HepG2 (cell line): ENCODE measurements at regions not wholly inside any gene's neighbourhood (a gene's known extent, or its start where the extent isn't known, plus 50 kb on each side); places are given as distances from the start of the nearest gene placed in this dataset.

ENCODE experiments used
- ATAC-seq: fragments of 200-7000 bp; cut with Tn5 transposase; 3 replicates; pipeline ENCODE4 v1.9.1; 2020; ENCODE audit warnings: mild to moderate bottlenecking, moderate library complexity
- BruUV-seq: library from RNA; stranded (reverse); fragments of 400-500 nt; replicated peaks from 2 replicates; lab custom pipeline; 2021; lab: Mats Ljungman, UMichigan
- CTCF ChIA-PET: fragments of 300-600 bp; formaldehyde crosslinking; extraction: SDS; loops from one replicate; lab custom pipeline; 2021; ENCODE audit warnings: low total read pairs, inconsistent platforms, low intra/inter-chr PET ratio; lab: Yijun Ruan, JAX
- POLR2A ChIA-PET: fragments of 350-600 bp; sonication (Branson Sonifier 250); formaldehyde crosslinking; loops from one replicate; lab custom pipeline; 2020; ENCODE audit warnings: antibody characterized with exemption, inconsistent platforms; lab: Yijun Ruan, JAX
- DNase-seq: peaks from one replicate; pipeline ENCODE4 v3.0.0-alpha.2; 2015; ENCODE audit warnings: low spot score
- FAIRE-seq: peaks from 3 replicates; lab custom pipeline; 2011; peaks lifted over from hg19 to GRCh38; lab: Jason Lieb, UNC
- H2AFZ ChIP-seq: one replicate; pipeline ENCODE4 v1.6.1; 2011; ENCODE audit warnings: low read length, inconsistent platforms
- H3K27ac ChIP-seq: fragments of 300-600 bp; 3 replicates; pipeline ENCODE4 v1.8.0; 2011; ENCODE audit warnings: mixed run types, mild to moderate bottlenecking, mixed read lengths, low read length, inconsistent platforms; ENCODE audit not compliant: insufficient read depth; ENCODE audit errors: extremely low read length
- H3K27me3 ChIP-seq, 2 experiments: fragments of 200-600 bp in 1 of 2; 2 replicates in 1 of 2; 3 replicates in 1 of 2; pipeline versions ENCODE4 v1.6.0 to v1.8.0; 2011; ENCODE audit warnings: low read length in 2 of 2, mild to moderate bottlenecking in 2 of 2, moderate library complexity in 2 of 2, inconsistent platforms in 1 of 2; ENCODE audit not compliant: insufficient read depth in 2 of 2, control insufficient read depth in 1 of 2
- H3K36me3 ChIP-seq, 2 experiments: fragments of 200-600 bp in 1 of 2; replicated peaks in 1 of 2; 2 replicates in 1 of 2; 3 replicates in 1 of 2; pipeline versions ENCODE4 v1.5.1 to v1.8.0; 2011; ENCODE audit warnings: low read length in 2 of 2, inconsistent platforms in 1 of 2; ENCODE audit not compliant: insufficient read depth in 2 of 2, control insufficient read depth in 1 of 2
- H3K4me1 ChIP-seq: 2 replicates; pipeline ENCODE4 v1.5.1; 2012; ENCODE audit warnings: low read length, inconsistent platforms; ENCODE audit not compliant: insufficient read depth
- H3K4me2 ChIP-seq: 2 replicates; pipeline ENCODE4 v1.6.0; 2011; ENCODE audit warnings: low read depth, low read length, inconsistent platforms
- H3K4me3 ChIP-seq, 3 experiments: fragments of 200-600 bp in 1 of 3; sonication (generic), shearing (Covaris generic) in 1 of 3; replicated peaks in 1 of 3; 2 replicates each; pipeline ENCODE4 v1.5.1; 2011 to 2016; ENCODE audit warnings: low read length in 3 of 3, inconsistent platforms in 2 of 3, low read depth in 2 of 3, mild to moderate bottlenecking in 2 of 3, control low read depth in 1 of 3, mixed read lengths in 1 of 3; ENCODE audit not compliant: insufficient read depth in 1 of 3
- H3K79me2 ChIP-seq: one replicate; pipeline ENCODE4 v1.6.1; 2011; ENCODE audit warnings: low read length, inconsistent platforms; ENCODE audit not compliant: insufficient read depth
- H3K9ac ChIP-seq: 2 replicates; pipeline ENCODE4 v1.6.0; 2011; ENCODE audit warnings: mild to moderate bottlenecking, low read depth, low read length, inconsistent platforms; ENCODE audit not compliant: insufficient read depth
- H3K9me3 ChIP-seq: 2 replicates; pipeline ENCODE4 v1.5.1; 2012; ENCODE audit warnings: mild to moderate bottlenecking, low read length
- H4K20me1 ChIP-seq: 2 replicates; pipeline ENCODE4 v1.6.0; 2011; ENCODE audit warnings: inconsistent platforms, mild to moderate bottlenecking, low read length, moderate library complexity; ENCODE audit not compliant: insufficient read depth
- MED13 ChIP-seq: sonication (generic); formaldehyde crosslinking; IDR thresholded peaks from 2 replicates; pipeline ENCODE4 v1.5.0; 2020; ENCODE audit warnings: missing genetic modification reagents
- PRPF4 ChIP-seq: fragments of 200-400 bp; formaldehyde crosslinking; IDR thresholded peaks from 2 replicates; pipeline ENCODE4 v1.6.1; 2016; ENCODE audit warnings: low read length, low read depth; ENCODE audit not compliant: poor library complexity, severe bottlenecking
- ZNF644 ChIP-seq: IDR thresholded peaks from 2 replicates; pipeline ENCODE4 v1.6.1; 2016; ENCODE audit warnings: low read depth
- WGBS: methylation state at CpG from one replicate; pipeline ENCODE4 v1.1.6; 2017; ENCODE audit warnings: low lambda C conversion rate; 5-methylcytosine and 5-hydroxymethylcytosine counted together
- in situ Hi-C: cut with HindIII; loops from 2 replicates; pipeline ENCODE4 v1.10.0; 2017; ENCODE audit warnings: low pct_unique_long_range_greater_than_20kb; ENCODE audit not compliant: extremely low pct_ligation_motif_present
- intact Hi-C: fragments of 100-400 bp; cut with micrococcal nuclease; formaldehyde crosslinking; loops from one replicate; pipeline ENCODE4 v1.10.0; 2022; ENCODE audit not compliant: unreplicated experiment
- TF ChIP-seq, protein P1 (sequence below): sonication (generic); formaldehyde crosslinking; IDR thresholded peaks from 2 replicates; pipeline ENCODE4 v1.4.0; 2020; ENCODE audit warnings: missing genetic modification reagents, borderline replicate concordance

DNA sequence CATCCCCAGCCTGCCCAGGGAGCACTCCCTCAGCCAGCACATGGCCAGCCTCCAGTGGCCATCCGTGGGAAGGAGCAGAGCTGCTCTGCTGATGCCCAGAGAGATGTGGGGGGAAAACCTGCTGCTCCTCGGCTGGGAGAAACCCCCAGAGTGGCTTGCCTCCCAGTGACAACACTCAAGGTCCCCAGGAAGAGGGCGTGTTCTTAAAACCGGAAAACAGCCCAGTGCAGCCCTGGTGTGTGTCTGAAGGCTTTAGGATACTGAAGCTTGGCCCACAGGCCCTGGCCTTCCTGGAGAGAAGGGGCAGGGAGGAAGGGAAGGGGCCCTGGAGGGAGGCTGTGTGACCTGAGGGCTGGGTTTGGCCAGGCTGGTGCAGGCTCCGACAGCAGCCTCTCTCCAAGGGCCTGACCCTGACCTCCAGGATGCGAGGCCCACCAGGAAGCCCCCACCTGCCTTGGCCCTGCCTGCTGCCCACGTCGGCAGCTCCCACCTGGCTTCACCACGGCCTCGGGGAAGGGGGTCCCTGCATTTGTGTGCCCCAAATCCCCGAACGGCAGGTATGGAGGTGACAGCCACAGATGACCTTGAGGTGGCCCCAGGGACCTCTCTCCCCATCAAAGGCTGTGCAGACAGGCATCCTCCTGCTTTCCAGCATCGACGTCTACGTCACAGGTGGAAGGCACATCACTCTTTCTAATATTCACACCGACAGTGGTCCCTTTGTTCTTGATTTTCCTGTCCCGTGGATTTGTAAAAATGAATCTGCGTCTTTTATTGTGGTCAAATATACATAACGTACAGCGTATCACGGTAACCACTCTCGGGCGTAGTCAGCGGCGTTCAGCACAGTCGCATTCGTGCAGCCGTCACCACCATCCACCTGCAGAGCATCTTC, 190.0 kb upstream of the C14orf180 start:
- FAIRE-seq (no peak), ATAC-seq (no peak), DNase-seq (no peak)
- BruUV-seq = no TSS peak
- in situ Hi-C loops (no loop called here), intact Hi-C loops (no loop called here)
- POLR2A ChIA-PET = no interaction called here
- Histone ChIP-seq H3K27ac (no peak overlapping the region), H3K27me3 (peaks cover 20 to 92% of the 10 kb centered on the region in 2 experiments), H3K4me2 (no peak overlapping the region), H3K4me1 (no peaks in the 10 kb centered on the region), H3K9me3 (no peaks in the 10 kb centered on the region), H3K79me2 (no peaks in the 10 kb centered on the region), H4K20me1 (no peaks in the 10 kb centered on the region), H3K9ac (no peak overlapping the region), H3K36me3 (no peaks in the 10 kb centered on the region), H3K4me3 (no peak overlapping the region), H2AFZ (no peak overlapping the region)
- CTCF ChIA-PET = no interaction called here
- TF ChIP-seq MED13 (CRISPR knock-in tag) (no peak), ZNF644 (CRISPR knock-in tag) (no peak), PRPF4 (no peak)
- TF ChIP-seq, protein P1, sequence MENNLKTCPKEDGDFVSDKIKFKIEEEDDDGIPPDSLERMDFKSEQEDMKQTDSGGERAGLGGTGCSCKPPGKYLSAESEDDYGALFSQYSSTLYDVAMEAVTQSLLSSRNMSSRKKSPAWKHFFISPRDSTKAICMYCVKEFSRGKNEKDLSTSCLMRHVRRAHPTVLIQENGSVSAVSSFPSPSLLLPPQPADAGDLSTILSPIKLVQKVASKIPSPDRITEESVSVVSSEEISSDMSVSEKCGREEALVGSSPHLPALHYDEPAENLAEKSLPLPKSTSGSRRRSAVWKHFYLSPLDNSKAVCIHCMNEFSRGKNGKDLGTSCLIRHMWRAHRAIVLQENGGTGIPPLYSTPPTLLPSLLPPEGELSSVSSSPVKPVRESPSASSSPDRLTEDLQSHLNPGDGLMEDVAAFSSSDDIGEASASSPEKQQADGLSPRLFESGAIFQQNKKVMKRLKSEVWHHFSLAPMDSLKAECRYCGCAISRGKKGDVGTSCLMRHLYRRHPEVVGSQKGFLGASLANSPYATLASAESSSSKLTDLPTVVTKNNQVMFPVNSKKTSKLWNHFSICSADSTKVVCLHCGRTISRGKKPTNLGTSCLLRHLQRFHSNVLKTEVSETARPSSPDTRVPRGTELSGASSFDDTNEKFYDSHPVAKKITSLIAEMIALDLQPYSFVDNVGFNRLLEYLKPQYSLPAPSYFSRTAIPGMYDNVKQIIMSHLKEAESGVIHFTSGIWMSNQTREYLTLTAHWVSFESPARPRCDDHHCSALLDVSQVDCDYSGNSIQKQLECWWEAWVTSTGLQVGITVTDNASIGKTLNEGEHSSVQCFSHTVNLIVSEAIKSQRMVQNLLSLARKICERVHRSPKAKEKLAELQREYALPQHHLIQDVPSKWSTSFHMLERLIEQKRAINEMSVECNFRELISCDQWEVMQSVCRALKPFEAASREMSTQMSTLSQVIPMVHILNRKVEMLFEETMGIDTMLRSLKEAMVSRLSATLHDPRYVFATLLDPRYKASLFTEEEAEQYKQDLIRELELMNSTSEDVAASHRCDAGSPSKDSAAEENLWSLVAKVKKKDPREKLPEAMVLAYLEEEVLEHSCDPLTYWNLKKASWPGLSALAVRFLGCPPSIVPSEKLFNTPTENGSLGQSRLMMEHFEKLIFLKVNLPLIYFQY = no peak
- 52% methylated on average over 21 of the region's 28 CpGs for WGBS
